ENCODE measurements at regions not wholly inside any gene's neighbourhood (a gene's known extent, or its start where the extent isn't known, plus 50 kb on each side); places are given as distances from the start of the nearest gene placed in this dataset.

GRCh38 chr11:128201801-128202200, 385.6 kb downstream of the ETS1 start:
- H4K91ac ChIP-seq (ENCODE audit: insufficient read depth, low read depth, low read length) = no peak overlapping the region
- in situ Hi-C loops (cut with MboI; ENCODE audit: low sequenced_read_pairs) = no loop called here
- H2AK5ac ChIP-seq (ENCODE audit: low read depth, low read length) = no peak overlapping the region
- CTCF ChIA-PET = no interaction called here
- no peaks in the 10 kb centered on the region for H3K79me1 ChIP-seq (ENCODE audit: low read depth in 1 of 2, low read length in 2 of 2)
- WGBS, 2 experiments (ENCODE audit: extremely low coverage in 2 of 2, insufficient read length in 1 of 2) = no CpG with 5 or more reads among the region's 4 CpGs
- H2BK5ac ChIP-seq (ENCODE audit: low read depth, low read length, poor library complexity, severe bottlenecking) = no peak overlapping the region
- H3K4me2 ChIP-seq (ENCODE audit: low read depth, low read length) = no peak overlapping the region
- H3K9me3 ChIP-seq (ENCODE audit: control insufficient read depth, insufficient read depth, low read length) = peaks cover 4% of the 10 kb centered on the region; the same call in 1 of the 2 replicates
- DNase-seq (no peak), ATAC-seq (ENCODE audit: low read depth) (no peak)
- no peak overlapping the region for H2AFZ ChIP-seq (replicated peaks; ENCODE audit: low read length, poor library complexity)
- H4K8ac ChIP-seq (ENCODE audit: low read depth in 2 of 2, low read length in 2 of 2) = no peak overlapping the region
- no TSS peak for BruUV-seq (replicated peaks)
- H2BK15ac ChIP-seq (ENCODE audit: low read depth, low read length) = no peak overlapping the region
- no peaks in the 10 kb centered on the region for H3K4me1 ChIP-seq (ENCODE audit: control insufficient read depth, insufficient read depth, low read length)
- no peaks in the 10 kb centered on the region for H3K36me3 ChIP-seq (ENCODE audit: control insufficient read depth, insufficient read depth, low read length)
- no peak overlapping the region for H3K56ac ChIP-seq (ENCODE audit: extremely low read depth, insufficient read depth, low read length)
- intact Hi-C loops (cut with micrococcal nuclease) = no loop called here
- H3K9ac ChIP-seq (ENCODE audit: low read depth, low read length) = no peak overlapping the region
- POLR2A ChIA-PET (ENCODE audit: unreplicated experiment) = no interaction called here
- H2BK20ac ChIP-seq (ENCODE audit: low read depth, low read length) = no peak overlapping the region
- no peak overlapping the region for H3K4ac ChIP-seq (ENCODE audit: low read depth, low read length)
- no peaks in the 10 kb centered on the region for H3K27me3 ChIP-seq (ENCODE audit: control insufficient read depth, insufficient read depth, low read length)
- no peak overlapping the region for H2AK9ac ChIP-seq (replicated peaks; ENCODE audit: low read depth, low read length, poor library complexity)
- dilution Hi-C loops (cut with HindIII; ENCODE audit: low sequenced_read_pairs, unreplicated experiment) = no loop called here
- H4K5ac ChIP-seq (ENCODE audit: low read depth, low read length) = no peak overlapping the region
- no peaks in the 10 kb centered on the region for H4K20me1 ChIP-seq (ENCODE audit: insufficient read depth, low read length)
- H3K27ac ChIP-seq (ENCODE audit: insufficient read depth, low read length) = no peak overlapping the region
- TF ChIP-seq CHD1 (IDR thresholded peaks at IDR 0.05; ENCODE audit: low read depth, low read length) = no peak
- no peak overlapping the region for H3K23ac ChIP-seq (ENCODE audit: low read depth, low read length)
- no peak overlapping the region for H3K4me3 ChIP-seq (ENCODE audit: insufficient read depth, low read depth, low read length)
- H2BK120ac ChIP-seq (ENCODE audit: low read depth, low read length) = no peak overlapping the region
- H3K9me1 ChIP-seq (ENCODE audit: insufficient read depth, low read length) = no peaks in the 10 kb centered on the region
- no peak overlapping the region for H3K14ac ChIP-seq (replicated peaks; ENCODE audit: low read depth, low read length)
- no peak overlapping the region for H3K18ac ChIP-seq (ENCODE audit: low read depth, low read length)
